HCT116 (cell line): ENCODE measurements at regions not wholly inside any gene's neighbourhood (a gene's known extent, or its start where the extent isn't known, plus 50 kb on each side); places are given as distances from the start of the nearest gene placed in this dataset.

ENCODE experiments used
- ATAC-seq: fragments of 200-7000 bp; cut with Tn5 transposase; 2 replicates; pipeline ENCODE4 v1.9.1; 2020; ENCODE audit warnings: mild to moderate bottlenecking, moderate library complexity
- BruUV-seq: library from RNA; stranded (reverse); fragments of 400-500 nt; replicated peaks from 2 replicates; lab custom pipeline; 2021; lab: Mats Ljungman, UMichigan
- CTCF ChIA-PET: fragments of 300-600 bp; sonication (Branson Sonifier 250); formaldehyde crosslinking; loops from one replicate; lab custom pipeline; 2021; ENCODE audit warnings: antibody characterized with exemption; lab: Charles Lee
- POLR2A ChIA-PET: fragments of 300-600, 350-600 bp; sonication (Branson Sonifier 250); formaldehyde crosslinking; loops from one replicate; lab custom pipeline; 2021; ENCODE audit warnings: antibody characterized with exemption; lab: Charles Lee
- RAD21 ChIA-PET, 2 experiments: fragments of 300-600 bp; sonication (Branson Sonifier 250); formaldehyde crosslinking; loops; one replicate each; lab custom pipeline; 2023; ENCODE audit warnings: low total read pairs in 2 of 2; ENCODE audit not compliant: uncharacterized antibody in 2 of 2, unreplicated experiment in 2 of 2, low non-redundant PET in 1 of 2; lab: Charles Lee
- DNase-seq: peaks from one replicate; pipeline ENCODE4 v3.0.0-alpha.2; 2010; ENCODE audit warnings: low read depth, low spot score
- H2AFZ ChIP-seq: fragments of 200-600 bp; shearing (Covaris generic), sonication (generic); 2 replicates; pipeline ENCODE4 v1.6.1; 2017; ENCODE audit warnings: low read depth, mixed run types, mixed read lengths, antibody characterized with exemption, low read length; ENCODE audit not compliant: poor library complexity, severe bottlenecking
- H3K27ac ChIP-seq: 2 replicates; pipeline ENCODE4 v1.5.1; 2012; ENCODE audit warnings: low read depth, low read length
- H3K27me3 ChIP-seq: fragments of 200-600 bp; sonication (generic); 2 replicates; pipeline ENCODE4 v1.6.1; 2016; ENCODE audit warnings: mixed run types, low read length, mixed read lengths; ENCODE audit not compliant: insufficient read depth
- H3K36me3 ChIP-seq, 2 experiments: fragments of 200-500 bp in 1 of 2; fragments of 200-600 bp in 1 of 2; sonication (Bioruptor generic) in 1 of 2; sonication (generic) in 1 of 2; 2 replicates each; pipeline versions ENCODE4 v1.5.1 to v1.6.1; 2014 to 2016; ENCODE audit warnings: low read length in 2 of 2, inconsistent platforms in 1 of 2, mixed read lengths in 1 of 2, mixed run types in 1 of 2; ENCODE audit not compliant: insufficient read depth in 2 of 2, control insufficient read depth in 1 of 2
- H3K4me1 ChIP-seq, 2 experiments: fragments of 200-600 bp in 1 of 2; sonication (generic) in 1 of 2; 2 replicates each; pipeline versions ENCODE4 v1.5.1 to v1.6.1; 2012 to 2017; ENCODE audit warnings: low read length in 2 of 2, inconsistent platforms in 1 of 2, mild to moderate bottlenecking in 1 of 2, mixed read lengths in 1 of 2, mixed run types in 1 of 2, moderate library complexity in 1 of 2; ENCODE audit not compliant: insufficient read depth in 2 of 2, control insufficient read depth in 1 of 2
- H3K4me2 ChIP-seq: fragments of 200-600 bp; sonication (generic); 2 replicates; pipeline ENCODE4 v1.6.1; 2017; ENCODE audit warnings: mixed run types, low read length, mixed read lengths
- H3K4me3 ChIP-seq, 2 experiments: fragments of 200-600 bp in 1 of 2; sonication (generic) in 1 of 2; replicated peaks in 1 of 2; 2 replicates each; pipeline ENCODE4 v1.5.1; 2011 to 2016; ENCODE audit warnings: low read length in 2 of 2, control low read depth in 1 of 2, low read depth in 1 of 2, mild to moderate bottlenecking in 1 of 2, mixed read lengths in 1 of 2, mixed run types in 1 of 2
- H3K79me2 ChIP-seq: fragments of 200-600 bp; sonication (generic); 2 replicates; pipeline ENCODE4 v1.6.1; 2017; ENCODE audit warnings: mild to moderate bottlenecking, mixed run types, low read length, moderate library complexity, mixed read lengths; ENCODE audit not compliant: insufficient read depth
- H3K9ac ChIP-seq: fragments of 200-600 bp; sonication (generic); 2 replicates; pipeline ENCODE4 v1.6.1; 2016; ENCODE audit warnings: low read length, mixed read lengths
- H3K9me2 ChIP-seq: fragments of 200-600 bp; sonication (generic), shearing (Covaris generic); 2 replicates; pipeline ENCODE4 v1.6.1; 2017; ENCODE audit warnings: mixed run types, mild to moderate bottlenecking, moderate library complexity; ENCODE audit not compliant: insufficient read depth
- H3K9me3 ChIP-seq, 2 experiments: fragments of 200-500 bp in 1 of 2; fragments of 200-600 bp in 1 of 2; sonication (Bioruptor generic) in 1 of 2; sonication (generic) in 1 of 2; 2 replicates each; pipeline ENCODE4 v1.6.1; 2014 to 2017; ENCODE audit warnings: low read length in 2 of 2, mixed read lengths in 2 of 2, inconsistent platforms in 1 of 2, low read depth in 1 of 2, mild to moderate bottlenecking in 1 of 2, mixed run types in 1 of 2, moderate library complexity in 1 of 2; ENCODE audit not compliant: control insufficient read depth in 1 of 2, insufficient read depth in 1 of 2
- H4K20me1 ChIP-seq: fragments of 200-600 bp; sonication (generic), shearing (Covaris generic); 2 replicates; pipeline ENCODE4 v1.6.1; 2017; ENCODE audit warnings: mixed run types, mild to moderate bottlenecking, moderate library complexity; ENCODE audit not compliant: insufficient read depth
- CBX3 ChIP-seq: IDR thresholded peaks from 2 replicates; pipeline ENCODE4 v1.6.1; 2012; ENCODE audit warnings: low read depth
- EZH2phosphoT487 ChIP-seq: fragments of 200-600 bp; IDR thresholded peaks from 2 replicates; pipeline ENCODE4 v1.6.1; 2018; ENCODE audit warnings: antibody characterized with exemption, borderline replicate concordance
- FOSL1 ChIP-seq: IDR thresholded peaks from 2 replicates; pipeline ENCODE4 v1.6.1; 2012; ENCODE audit warnings: low read depth
- JUND ChIP-seq: IDR thresholded peaks from 2 replicates; pipeline ENCODE4 v1.6.1; 2012
- SIN3A ChIP-seq: IDR thresholded peaks from 2 replicates; pipeline ENCODE4 v1.6.1; 2012; ENCODE audit warnings: low read depth
- TCF7L2 ChIP-seq: IDR thresholded peaks from 2 replicates; pipeline ENCODE4 v1.7.0; 2011; ENCODE audit warnings: borderline replicate concordance, inconsistent platforms; ENCODE audit not compliant: insufficient read depth, insufficient read length; ENCODE audit errors: extremely low read depth
- intact Hi-C: fragments of 100-400 bp; cut with micrococcal nuclease; formaldehyde crosslinking; loops from 2 replicates; pipeline ENCODE4 v1.10.0; 2022
- TF ChIP-seq, protein P1 (sequence below): IDR thresholded peaks from 2 replicates; pipeline ENCODE4 v1.6.1; 2011; ENCODE audit warnings: mild to moderate bottlenecking, low read length, moderate library complexity; ENCODE audit not compliant: insufficient replicate concordance; ENCODE audit errors: extremely low read depth
- TF ChIP-seq, protein P2 (sequence below): IDR thresholded peaks from 2 replicates; pipeline ENCODE4 v1.6.1; 2012; ENCODE audit warnings: low read depth

GRCh38 chr2:15804691-15805090 is 135.7 kb upstream of the MYCN start (continued):
- TF ChIP-seq TCF7L2: no peak
- TF ChIP-seq, all 23 proteins: peak for 0

GRCh38 chr2:15805206-15805605 is 135.1 kb upstream of the MYCN start:
- DNase-seq (no peak), ATAC-seq (no peak)
- peaks cover 13% of the 10 kb centered on the region; the same call in 1 of the 2 replicates for H3K27me3 ChIP-seq
- H3K4me2 ChIP-seq: no peak overlapping the region
- no peak overlapping the region for H3K4me3 ChIP-seq
- no peak overlapping the region for H3K9ac ChIP-seq
- no TSS peak for BruUV-seq
- no peak overlapping the region for H3K27ac ChIP-seq
- intact Hi-C loops: no loop called here
- no peaks in the 10 kb centered on the region for H3K9me3 ChIP-seq
- RAD21 ChIA-PET: no interaction called here
- POLR2A ChIA-PET: no interaction called here
- no peaks in the 10 kb centered on the region for H3K9me2 ChIP-seq
- no peaks in the 10 kb centered on the region for H3K79me2 ChIP-seq
- CTCF ChIA-PET: no interaction called here
- no peaks in the 10 kb centered on the region for H4K20me1 ChIP-seq
- TF ChIP-seq JUND (no peak), FOSL1 (no peak), SIN3A (no peak), CBX3 (no peak), EZH2phosphoT487 (no peak)
- TF ChIP-seq, protein P1, sequence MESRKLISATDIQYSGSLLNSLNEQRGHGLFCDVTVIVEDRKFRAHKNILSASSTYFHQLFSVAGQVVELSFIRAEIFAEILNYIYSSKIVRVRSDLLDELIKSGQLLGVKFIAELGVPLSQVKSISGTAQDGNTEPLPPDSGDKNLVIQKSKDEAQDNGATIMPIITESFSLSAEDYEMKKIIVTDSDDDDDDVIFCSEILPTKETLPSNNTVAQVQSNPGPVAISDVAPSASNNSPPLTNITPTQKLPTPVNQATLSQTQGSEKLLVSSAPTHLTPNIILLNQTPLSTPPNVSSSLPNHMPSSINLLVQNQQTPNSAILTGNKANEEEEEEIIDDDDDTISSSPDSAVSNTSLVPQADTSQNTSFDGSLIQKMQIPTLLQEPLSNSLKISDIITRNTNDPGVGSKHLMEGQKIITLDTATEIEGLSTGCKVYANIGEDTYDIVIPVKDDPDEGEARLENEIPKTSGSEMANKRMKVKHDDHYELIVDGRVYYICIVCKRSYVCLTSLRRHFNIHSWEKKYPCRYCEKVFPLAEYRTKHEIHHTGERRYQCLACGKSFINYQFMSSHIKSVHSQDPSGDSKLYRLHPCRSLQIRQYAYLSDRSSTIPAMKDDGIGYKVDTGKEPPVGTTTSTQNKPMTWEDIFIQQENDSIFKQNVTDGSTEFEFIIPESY: no peak
- TF ChIP-seq, protein P2, sequence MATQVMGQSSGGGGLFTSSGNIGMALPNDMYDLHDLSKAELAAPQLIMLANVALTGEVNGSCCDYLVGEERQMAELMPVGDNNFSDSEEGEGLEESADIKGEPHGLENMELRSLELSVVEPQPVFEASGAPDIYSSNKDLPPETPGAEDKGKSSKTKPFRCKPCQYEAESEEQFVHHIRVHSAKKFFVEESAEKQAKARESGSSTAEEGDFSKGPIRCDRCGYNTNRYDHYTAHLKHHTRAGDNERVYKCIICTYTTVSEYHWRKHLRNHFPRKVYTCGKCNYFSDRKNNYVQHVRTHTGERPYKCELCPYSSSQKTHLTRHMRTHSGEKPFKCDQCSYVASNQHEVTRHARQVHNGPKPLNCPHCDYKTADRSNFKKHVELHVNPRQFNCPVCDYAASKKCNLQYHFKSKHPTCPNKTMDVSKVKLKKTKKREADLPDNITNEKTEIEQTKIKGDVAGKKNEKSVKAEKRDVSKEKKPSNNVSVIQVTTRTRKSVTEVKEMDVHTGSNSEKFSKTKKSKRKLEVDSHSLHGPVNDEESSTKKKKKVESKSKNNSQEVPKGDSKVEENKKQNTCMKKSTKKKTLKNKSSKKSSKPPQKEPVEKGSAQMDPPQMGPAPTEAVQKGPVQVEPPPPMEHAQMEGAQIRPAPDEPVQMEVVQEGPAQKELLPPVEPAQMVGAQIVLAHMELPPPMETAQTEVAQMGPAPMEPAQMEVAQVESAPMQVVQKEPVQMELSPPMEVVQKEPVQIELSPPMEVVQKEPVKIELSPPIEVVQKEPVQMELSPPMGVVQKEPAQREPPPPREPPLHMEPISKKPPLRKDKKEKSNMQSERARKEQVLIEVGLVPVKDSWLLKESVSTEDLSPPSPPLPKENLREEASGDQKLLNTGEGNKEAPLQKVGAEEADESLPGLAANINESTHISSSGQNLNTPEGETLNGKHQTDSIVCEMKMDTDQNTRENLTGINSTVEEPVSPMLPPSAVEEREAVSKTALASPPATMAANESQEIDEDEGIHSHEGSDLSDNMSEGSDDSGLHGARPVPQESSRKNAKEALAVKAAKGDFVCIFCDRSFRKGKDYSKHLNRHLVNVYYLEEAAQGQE: no peak
- H3K4me1 ChIP-seq: no peaks in the 10 kb centered on the region
- H2AFZ ChIP-seq: no peak overlapping the region
- no peaks in the 10 kb centered on the region for H3K36me3 ChIP-seq
